ENCODE measurements at regions not wholly inside any gene's neighbourhood (a gene's known extent, or its start where the extent isn't known, plus 50 kb on each side); places are given as distances from the start of the nearest gene placed in this dataset.
"Not testable (repeated sequence)": the region's sequence is repeated elsewhere in the genome, so short reads cannot be mapped to it uniquely, and the experiment has no call there.

DNA sequence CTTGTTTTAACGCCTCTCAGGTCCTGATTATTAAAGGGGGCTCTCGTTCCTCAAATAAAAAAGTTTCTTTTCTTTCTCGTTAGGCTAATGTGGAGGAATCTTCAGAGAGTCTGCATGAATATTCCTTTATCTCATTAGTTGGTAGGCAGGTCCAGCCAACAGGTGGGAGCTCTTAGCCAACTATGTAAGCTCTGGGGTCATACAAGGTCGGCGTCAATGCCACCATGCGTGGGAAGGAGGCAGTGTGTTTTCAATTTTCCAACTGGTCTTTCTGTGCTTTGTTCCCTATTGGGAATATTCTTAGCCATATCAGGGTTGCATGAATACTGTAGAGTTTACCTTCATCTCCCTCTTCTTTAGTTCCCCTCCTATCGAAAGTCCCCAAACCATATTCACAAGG lies 118.5 kb upstream of the SVIL start:
- no peak for DNase-seq (ENCODE audit: low spot score)

DNA sequence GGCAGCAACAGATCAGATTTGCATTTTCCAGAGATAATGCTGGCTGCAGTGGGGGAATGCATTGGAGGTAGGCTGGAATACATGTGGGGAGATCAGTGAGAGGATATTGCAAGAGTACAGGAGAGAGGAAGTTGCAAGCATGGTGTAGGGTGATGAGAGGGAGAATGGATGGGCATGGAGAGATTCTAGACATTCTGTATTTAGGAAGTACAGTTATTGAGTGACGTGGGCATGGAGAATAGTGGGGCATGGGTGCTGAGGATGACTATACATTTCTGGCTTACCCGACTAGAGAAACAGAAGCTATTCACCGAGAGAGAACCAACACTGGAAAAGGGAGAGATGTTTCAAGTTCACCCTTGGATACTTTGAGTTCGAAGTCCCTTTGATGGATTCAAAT lies 116.9 kb upstream of the SVIL start:
- no peak for DNase-seq (ENCODE audit: low spot score)

GRCh38 chr10:29751240-29751639 lies 116.5 kb upstream of the SVIL start:
- no peak for DNase-seq (ENCODE audit: low spot score)

GRCh38 chr10:29749150-29749549 lies 114.4 kb upstream of the SVIL start:
- no peak for DNase-seq (ENCODE audit: low spot score)

- DNase-seq (ENCODE audit: low spot score) = no peak
These were observed 113.4 kb upstream of the SVIL start for GRCh38 chr10:29748109-29748650.

GRCh38 chr10:29746080-29746797 lies 111.5 kb upstream of the SVIL start:
- DNase-seq (ENCODE audit: low spot score) = no peak

DNA sequence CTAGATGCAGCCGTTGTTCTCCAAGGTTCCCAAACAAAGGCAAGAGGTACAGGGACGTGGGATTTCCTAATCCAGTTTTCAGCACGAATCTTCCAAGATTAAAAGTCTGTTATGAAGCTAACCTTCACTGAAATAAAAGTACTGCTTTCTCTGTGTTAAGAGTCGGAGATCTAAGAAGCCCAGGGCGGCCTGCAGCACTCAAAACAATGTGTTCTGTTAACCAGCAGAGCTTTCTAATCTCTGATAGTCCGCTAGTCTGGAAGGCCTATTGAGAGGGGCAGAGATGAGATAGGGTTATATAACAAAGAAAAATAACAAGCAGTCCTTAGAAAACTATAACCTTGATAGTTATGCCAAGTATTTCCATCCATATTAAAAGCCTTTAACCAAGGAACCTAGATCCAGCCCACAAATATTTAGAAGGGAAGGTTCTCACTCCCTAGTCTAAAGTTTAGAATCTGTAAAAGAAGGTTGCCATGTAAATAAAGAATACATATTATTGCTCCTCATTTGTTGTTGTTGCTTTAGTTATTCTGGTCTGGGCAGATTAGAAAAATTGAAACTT lies 106.3 kb upstream of the SVIL start:
- no peak for DNase-seq (ENCODE audit: low spot score)

GRCh38 chr10:29738341-29738740 lies 103.6 kb upstream of the SVIL start:
- no peak for DNase-seq (ENCODE audit: low spot score)

- no peak for DNase-seq (ENCODE audit: low spot score)
These were observed 102.4 kb upstream of the SVIL start for GRCh38 chr10:29737074-29737593.

GRCh38 chr10:29736366-29737073 lies 101.7 kb upstream of the SVIL start:
- peak; percentile 86 for DNase-seq (ENCODE audit: low spot score)

- peak; percentile 89 for DNase-seq (ENCODE audit: low spot score)
These were observed 101.0 kb upstream of the SVIL start for GRCh38 chr10:29735628-29736365.

DNA sequence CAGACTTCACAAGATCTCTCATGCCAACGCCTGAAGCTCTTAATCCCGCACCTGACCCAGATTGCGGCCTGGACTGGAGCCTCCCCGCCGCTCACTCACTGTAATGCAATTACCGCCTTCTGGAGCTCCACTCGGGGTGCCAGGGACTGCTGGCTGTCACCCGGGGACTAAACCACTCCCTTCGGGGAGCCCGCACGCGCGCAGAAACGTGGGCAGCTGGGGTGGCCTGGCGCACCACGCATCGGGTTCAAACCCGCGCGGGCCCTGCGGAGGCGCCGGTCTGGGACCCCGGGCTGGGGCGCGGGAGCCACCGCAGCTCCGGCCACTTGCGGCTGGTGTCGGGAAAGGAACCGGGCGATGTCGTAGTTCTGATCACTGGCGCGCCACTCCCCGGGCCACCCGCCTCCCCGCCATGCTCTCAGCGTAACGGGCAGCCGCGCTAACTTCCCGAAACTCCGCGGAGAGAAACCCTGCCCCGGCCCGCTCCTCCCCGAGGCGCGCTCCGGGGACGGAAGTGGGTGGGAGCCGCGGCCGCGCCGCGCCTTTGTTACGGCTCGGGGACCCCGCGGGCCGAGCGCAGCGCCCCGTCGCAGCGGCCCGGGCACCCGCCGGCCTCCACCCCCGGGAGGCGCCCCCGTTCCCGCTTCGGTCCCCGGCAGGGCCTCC lies 100.3 kb upstream of the SVIL start:
- peak; percentile 75 for DNase-seq (ENCODE audit: low spot score)

GRCh38 chr10:29734640-29734961 lies 99.8 kb upstream of the SVIL start:
- no peak for DNase-seq (ENCODE audit: low spot score)

GRCh38 chr10:29733323-29733722 lies 98.6 kb upstream of the SVIL start:
- DNase-seq (ENCODE audit: low spot score) = no peak

DNA sequence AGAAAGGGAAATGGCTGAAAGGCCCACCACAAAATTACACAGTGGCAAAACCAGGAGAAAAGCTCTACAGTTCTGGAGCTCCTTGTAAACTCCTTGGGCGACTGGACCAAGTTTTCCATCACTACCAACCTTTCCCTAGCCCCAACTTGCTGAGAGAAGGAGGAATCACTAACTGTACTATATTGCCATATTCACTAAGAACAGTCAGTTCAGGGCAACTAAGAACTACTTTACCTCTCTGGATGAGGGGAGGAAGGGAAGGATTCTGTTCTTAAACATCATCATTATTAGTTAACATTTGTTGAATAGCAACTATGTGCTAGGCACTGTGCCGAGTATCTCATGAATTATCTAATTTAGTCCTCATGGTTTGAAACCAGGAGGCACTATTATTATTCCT lies 98.1 kb upstream of the SVIL start:
- no peak for DNase-seq (ENCODE audit: low spot score)

GRCh38 chr10:29731760-29732159 lies 97.0 kb upstream of the SVIL start:
- DNase-seq (ENCODE audit: low spot score) = no peak

- no peak for DNase-seq (ENCODE audit: low spot score)
These were observed 96.2 kb upstream of the SVIL start for GRCh38 chr10:29730969-29731368.

- DNase-seq (ENCODE audit: low spot score) = no peak
These were observed 95.7 kb upstream of the SVIL start for GRCh38 chr10:29730458-29730857.

DNA sequence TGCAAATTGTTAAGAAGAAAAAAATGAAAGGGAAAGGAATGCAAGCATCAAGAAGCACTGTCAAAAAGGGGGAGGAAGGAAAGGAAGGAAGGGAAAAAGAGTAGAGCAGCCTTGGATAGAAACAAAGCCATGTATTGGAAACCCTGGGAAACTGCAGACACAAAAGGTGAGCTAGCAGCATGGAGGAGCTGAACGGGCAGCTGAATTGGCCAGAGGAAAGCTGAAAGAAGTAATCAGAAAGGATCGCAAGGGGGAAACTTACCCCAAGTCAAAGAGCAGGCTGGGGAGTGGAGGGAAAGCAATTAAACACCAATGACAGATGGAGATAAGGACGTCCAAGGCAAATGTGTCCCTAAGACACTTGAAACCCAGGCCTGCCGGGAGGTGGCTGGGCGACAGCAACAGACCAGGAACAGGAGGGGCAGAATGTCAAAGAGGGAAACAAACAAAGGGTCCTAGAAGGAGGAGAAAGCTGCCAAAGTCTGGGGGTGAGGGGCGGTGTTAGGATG lies 93.8 kb upstream of the SVIL start:
- no peak for DNase-seq (ENCODE audit: low spot score)

DNA sequence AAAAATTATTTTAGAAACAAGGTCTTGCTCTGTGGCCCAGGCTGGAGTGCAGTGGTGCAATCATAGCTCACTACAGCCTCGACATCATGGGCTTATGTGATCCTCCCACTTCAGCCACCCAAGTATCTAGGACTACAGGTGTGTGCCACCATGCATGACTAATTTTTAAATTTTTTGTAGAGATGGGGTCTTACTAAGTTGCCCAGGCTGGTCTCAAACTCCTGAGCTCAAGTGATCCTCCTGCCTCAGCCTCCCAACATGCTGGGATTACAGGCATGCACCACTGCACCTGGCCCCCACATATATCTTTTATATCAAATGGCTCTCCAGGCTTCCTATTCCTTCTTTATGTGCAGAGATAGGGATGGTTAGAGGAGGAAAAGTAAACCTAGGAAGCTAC lies 91.2 kb upstream of the SVIL start:
- not testable (repeated sequence) for DNase-seq (ENCODE audit: low spot score)

GRCh38 chr10:29725133-29725720 lies 90.5 kb upstream of the SVIL start:
- no peak for DNase-seq (ENCODE audit: low spot score)

All from GM03348 (cell line).